Bronchial epithelial cell (primary cell): ENCODE measurements at regions not wholly inside any gene's neighbourhood (a gene's known extent, or its start where the extent isn't known, plus 50 kb on each side); places are given as distances from the start of the nearest gene placed in this dataset.

Experiments used
- DNase-seq: peaks from one replicate; pipeline ENCODE4 v3.0.0-alpha.2; 2010; ENCODE audit warnings: low read depth
- FAIRE-seq: peaks from 2 replicates; lab custom pipeline; 2011; peaks lifted over from hg19 to GRCh38; lab: Jason Lieb, UNC
- H3K27me3 ChIP-seq: 2 replicates; pipeline ENCODE4 v1.5.1; 2011; ENCODE audit warnings: low read length; ENCODE audit not compliant: control insufficient read depth, insufficient read depth
- H3K36me3 ChIP-seq: 2 replicates; pipeline ENCODE4 v1.5.1; 2011; ENCODE audit warnings: low read length; ENCODE audit not compliant: control insufficient read depth, insufficient read depth
- H3K4me3 ChIP-seq: 2 replicates; pipeline ENCODE4 v1.5.1; 2011; ENCODE audit warnings: mild to moderate bottlenecking, low read depth, low read length, control low read depth
- TF ChIP-seq, protein P1 (sequence below): IDR thresholded peaks from 2 replicates; pipeline ENCODE4 v1.5.1; 2011; ENCODE audit warnings: mild to moderate bottlenecking, moderate library complexity, low read length, control low read depth, inconsistent platforms; ENCODE audit not compliant: insufficient read depth, severe bottlenecking

DNA sequence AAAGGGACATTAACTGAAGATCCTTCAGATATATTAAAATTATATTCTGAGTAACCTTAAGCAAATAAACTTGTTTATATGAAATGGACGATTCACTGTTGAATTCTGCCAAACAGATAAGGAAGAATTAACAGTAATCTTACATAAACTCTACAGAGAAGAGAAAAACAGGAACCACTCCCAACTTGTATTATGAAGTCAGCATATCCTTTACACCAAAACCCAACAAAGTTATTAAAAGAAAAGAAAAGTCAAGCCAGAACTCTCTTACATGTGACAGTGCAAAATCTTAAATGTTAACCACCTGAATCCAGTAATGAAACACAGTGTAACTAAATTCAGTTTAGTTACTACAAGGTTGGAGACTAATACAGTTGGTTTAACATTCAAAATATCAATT is 185.8 kb downstream of the DEPDC1B start:
- TF ChIP-seq, protein P1, sequence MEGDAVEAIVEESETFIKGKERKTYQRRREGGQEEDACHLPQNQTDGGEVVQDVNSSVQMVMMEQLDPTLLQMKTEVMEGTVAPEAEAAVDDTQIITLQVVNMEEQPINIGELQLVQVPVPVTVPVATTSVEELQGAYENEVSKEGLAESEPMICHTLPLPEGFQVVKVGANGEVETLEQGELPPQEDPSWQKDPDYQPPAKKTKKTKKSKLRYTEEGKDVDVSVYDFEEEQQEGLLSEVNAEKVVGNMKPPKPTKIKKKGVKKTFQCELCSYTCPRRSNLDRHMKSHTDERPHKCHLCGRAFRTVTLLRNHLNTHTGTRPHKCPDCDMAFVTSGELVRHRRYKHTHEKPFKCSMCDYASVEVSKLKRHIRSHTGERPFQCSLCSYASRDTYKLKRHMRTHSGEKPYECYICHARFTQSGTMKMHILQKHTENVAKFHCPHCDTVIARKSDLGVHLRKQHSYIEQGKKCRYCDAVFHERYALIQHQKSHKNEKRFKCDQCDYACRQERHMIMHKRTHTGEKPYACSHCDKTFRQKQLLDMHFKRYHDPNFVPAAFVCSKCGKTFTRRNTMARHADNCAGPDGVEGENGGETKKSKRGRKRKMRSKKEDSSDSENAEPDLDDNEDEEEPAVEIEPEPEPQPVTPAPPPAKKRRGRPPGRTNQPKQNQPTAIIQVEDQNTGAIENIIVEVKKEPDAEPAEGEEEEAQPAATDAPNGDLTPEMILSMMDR = no peak
- no peak for FAIRE-seq
- H3K36me3 ChIP-seq = no peaks in the 10 kb centered on the region

DNA sequence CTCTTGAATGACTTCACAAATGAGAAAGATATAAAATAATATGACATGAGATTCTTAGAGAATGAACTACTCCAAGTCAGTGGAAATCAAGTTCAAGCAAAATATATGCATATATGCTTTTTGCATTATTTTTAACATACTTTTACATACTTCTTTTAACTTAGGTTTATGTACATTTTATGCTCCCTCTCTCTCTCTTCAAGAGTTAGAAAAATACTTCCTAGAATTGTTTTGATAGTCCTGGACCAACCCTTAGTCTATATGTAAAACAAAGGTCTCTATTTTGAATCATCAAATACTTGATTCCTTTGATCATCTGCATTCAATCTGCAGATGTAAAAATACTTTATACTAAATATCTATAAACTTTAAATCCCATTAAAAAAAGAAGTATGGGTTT is 187.8 kb downstream of the DEPDC1B start:
- Histone ChIP-seq H3K27me3 (peaks cover 2% of the 10 kb centered on the region), H3K36me3 (no peaks in the 10 kb centered on the region), H3K4me3 (no peak overlapping the region)
- no peak for FAIRE-seq
- TF ChIP-seq, protein P1 = no peak
- no peak for DNase-seq

More for the DNA sequence above, 185.8 kb downstream of the DEPDC1B start:
- H3K4me3 ChIP-seq = no peak overlapping the region
- DNase-seq = no peak
- H3K27me3 ChIP-seq = peaks cover 2% of the 10 kb centered on the region

DNA sequence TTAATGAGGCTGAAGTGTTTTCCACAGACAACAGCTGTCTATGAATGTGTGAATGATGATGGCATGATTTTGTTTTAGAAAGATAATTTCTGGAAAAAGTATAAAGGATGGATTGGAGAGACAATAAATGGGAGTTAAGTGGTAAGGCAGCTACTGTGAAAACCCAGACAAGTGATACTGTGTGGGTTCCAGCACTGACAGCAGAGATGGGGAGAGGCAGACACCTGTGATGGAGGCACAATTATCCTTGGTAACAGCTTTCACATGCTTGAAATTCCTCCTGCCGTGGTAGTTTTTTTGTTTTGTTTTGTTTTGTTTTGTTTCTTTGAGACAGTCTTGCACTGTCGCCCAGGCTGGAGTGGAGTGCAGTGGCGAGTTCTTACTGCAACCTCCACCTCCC is 189.3 kb downstream of the DEPDC1B start:
- no peak for DNase-seq
- Histone ChIP-seq H3K36me3 (no peaks in the 10 kb centered on the region), H3K4me3 (no peak overlapping the region), H3K27me3 (no peaks in the 10 kb centered on the region)
- TF ChIP-seq, protein P1 = no peak
- no peak for FAIRE-seq

DNA sequence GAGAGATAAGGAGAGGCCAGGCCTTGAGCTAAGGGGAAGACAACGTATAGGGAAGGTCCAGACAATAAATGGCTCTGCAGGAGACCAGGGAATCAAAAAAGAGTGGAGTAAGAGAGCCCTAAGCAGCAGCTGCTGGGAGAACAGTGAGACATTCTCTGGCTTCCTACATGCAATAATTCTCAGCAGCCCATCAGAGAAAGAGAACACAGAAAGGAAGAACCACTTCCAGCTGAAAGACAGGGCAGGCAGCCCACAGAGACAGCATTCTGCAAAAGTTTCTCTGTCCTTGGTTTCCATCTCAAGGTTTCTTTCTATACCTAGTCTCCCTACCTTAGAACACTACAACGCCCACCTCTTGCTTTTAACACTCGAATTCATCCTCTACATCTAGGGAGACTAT is 189.9 kb downstream of the DEPDC1B start:
- FAIRE-seq (peak; percentile 47), DNase-seq (no peak)
- Histone ChIP-seq H3K27me3 (no peaks in the 10 kb centered on the region), H3K36me3 (no peaks in the 10 kb centered on the region), H3K4me3 (no peak overlapping the region)
- TF ChIP-seq, protein P1 = no peak

DNA sequence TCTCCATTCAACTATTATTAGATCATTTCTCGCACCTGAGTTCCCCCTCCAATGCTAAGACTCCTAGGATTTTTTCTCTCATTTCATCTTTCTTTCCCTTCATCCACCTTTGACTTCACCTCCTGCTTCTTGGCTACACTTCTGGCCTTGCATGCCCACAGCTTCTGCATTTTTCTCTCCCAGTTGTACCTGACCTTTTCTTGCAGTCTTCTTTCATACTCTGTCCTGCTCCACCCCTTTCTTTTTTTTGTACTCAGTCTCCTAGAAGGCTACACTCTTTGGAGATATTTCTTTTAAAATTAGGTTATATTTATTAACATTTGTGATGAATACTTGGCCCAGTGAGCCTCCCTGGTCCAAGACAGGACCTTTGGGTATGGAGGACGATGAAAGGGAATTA is 190.4 kb downstream of the DEPDC1B start:
- no peak for FAIRE-seq
- Histone ChIP-seq H3K27me3 (no peaks in the 10 kb centered on the region), H3K4me3 (no peak overlapping the region), H3K36me3 (no peaks in the 10 kb centered on the region)
- TF ChIP-seq, protein P1 = no peak
- DNase-seq = no peak

DNA sequence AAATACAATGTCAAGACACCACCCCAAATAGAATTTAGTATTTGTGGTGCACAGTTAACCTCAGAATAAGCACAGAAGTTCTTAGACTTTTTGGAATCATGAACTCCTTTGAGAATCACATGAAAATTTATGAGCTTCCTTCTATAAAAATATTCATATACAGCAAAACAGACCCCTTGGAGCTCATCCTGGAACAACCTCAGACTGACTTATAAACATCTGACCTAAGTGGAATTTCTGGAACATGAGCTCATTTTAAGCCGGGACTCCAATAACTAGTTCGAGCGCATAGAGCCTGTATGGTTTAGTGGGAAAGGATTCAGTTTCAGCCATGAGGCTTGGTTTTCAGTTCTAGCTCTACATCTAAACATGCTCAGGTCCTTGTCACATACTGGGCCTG is 192.3 kb downstream of the DEPDC1B start:
- Histone ChIP-seq H3K27me3 (no peaks in the 10 kb centered on the region), H3K4me3 (no peak overlapping the region), H3K36me3 (no peaks in the 10 kb centered on the region)
- no peak for FAIRE-seq
- TF ChIP-seq, protein P1 = no peak
- no peak for DNase-seq
